GM12872 (cell line): ENCODE measurements at regions not wholly inside any gene's neighbourhood (a gene's known extent, or its start where the extent isn't known, plus 50 kb on each side); places are given as distances from the start of the nearest gene placed in this dataset.

Experiments
- TF ChIP-seq, protein P1 (sequence below): IDR thresholded peaks from 3 replicates; pipeline ENCODE4 v1.5.1; 2011; ENCODE audit warnings: low read depth, mild to moderate bottlenecking, low read length, moderate library complexity; ENCODE audit not compliant: insufficient read depth

- TF ChIP-seq, protein P1, sequence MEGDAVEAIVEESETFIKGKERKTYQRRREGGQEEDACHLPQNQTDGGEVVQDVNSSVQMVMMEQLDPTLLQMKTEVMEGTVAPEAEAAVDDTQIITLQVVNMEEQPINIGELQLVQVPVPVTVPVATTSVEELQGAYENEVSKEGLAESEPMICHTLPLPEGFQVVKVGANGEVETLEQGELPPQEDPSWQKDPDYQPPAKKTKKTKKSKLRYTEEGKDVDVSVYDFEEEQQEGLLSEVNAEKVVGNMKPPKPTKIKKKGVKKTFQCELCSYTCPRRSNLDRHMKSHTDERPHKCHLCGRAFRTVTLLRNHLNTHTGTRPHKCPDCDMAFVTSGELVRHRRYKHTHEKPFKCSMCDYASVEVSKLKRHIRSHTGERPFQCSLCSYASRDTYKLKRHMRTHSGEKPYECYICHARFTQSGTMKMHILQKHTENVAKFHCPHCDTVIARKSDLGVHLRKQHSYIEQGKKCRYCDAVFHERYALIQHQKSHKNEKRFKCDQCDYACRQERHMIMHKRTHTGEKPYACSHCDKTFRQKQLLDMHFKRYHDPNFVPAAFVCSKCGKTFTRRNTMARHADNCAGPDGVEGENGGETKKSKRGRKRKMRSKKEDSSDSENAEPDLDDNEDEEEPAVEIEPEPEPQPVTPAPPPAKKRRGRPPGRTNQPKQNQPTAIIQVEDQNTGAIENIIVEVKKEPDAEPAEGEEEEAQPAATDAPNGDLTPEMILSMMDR = no peak
Observed at GRCh38 chr18:11497585-11497984, 111.8 kb upstream of the SLC35G4 start.

- TF ChIP-seq, protein P1 = no peak
Observed at GRCh38 chr18:11496526-11497172, 112.7 kb upstream of the SLC35G4 start.

GRCh38 chr18:11495441-11495840 lies 114.0 kb upstream of the SLC35G4 start:
- TF ChIP-seq, protein P1 = no peak

DNA sequence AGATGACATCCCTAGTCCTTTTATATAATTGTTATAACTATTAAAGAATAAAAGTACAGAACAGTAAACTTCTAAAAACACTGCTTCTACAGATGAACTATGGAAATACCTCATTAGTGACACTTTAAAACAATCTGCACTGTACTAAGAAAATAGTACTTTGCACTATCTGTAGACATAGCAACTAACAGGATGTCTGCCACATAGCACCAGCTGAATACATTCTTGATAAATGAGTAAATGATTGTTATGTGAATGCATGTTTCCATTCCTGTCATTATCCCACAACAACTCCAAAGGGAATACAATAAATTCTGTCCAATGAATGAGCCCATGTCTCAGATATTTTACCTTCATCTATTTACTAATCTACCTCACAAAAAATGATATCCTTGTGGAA lies 115.3 kb upstream of the SLC35G4 start:
- TF ChIP-seq, protein P1 = no peak

DNA sequence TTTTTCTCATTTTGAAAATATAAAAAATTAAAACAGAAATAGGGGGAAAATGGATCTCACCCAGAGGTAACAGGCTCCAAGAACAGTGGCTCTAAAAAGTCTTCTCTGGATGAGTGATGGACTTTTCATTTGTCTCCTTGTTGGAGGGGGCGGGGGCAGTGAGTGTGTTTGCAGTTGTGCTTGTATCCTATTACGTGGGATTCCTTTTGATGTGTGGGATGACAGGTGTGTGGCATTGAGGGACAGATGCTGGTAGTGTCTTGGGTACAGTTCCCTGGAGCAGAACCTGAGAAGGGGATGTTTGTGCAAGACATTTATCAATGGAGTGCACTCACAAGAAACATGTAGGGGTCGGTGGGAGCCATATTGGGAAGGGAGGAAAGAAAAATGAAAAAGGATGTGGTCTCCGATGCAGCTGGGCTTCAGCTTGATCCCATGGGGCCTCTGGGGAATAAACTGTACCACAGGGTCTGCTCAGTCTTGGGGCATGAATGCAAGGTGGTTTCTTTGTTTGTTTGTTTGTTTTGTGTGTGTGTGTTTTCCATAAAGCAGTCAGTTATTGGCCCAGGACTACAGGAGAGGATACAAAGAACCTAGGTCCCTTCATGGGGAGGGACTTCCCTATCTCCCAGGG lies 120.0 kb upstream of the SLC35G4 start:
- TF ChIP-seq, protein P1 = no peak

DNA sequence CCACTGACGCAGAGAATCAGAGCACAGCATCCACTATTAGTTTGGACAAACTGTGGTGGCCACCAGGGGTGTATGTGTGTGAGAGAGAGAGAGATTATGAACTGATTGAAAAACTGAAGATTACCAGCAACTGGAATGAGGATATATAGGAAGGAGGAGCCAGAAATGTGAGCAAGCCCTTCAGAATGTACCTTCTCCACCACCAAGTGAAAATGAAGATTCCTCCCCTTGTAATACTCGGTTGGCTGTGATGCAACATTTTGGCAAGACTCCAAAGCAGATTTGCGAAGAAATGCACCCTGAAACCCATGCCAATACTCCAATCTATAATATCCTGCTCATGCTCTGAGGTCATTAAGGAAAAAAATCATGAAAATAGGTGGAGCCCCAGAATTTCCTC lies 121.2 kb upstream of the SLC35G4 start:
- TF ChIP-seq, protein P1 = no peak

GRCh38 chr18:11487390-11487789 lies 122.0 kb upstream of the SLC35G4 start:
- TF ChIP-seq, protein P1 = no peak
